ENCODE measurements at regions not wholly inside any gene's neighbourhood (a gene's known extent, or its start where the extent isn't known, plus 50 kb on each side); places are given as distances from the start of the nearest gene placed in this dataset.

GRCh38 chr11:38543986-38544385 lies 1946.0 kb upstream of the RAG2 start:
- no peak for TF ChIP-seq BHLHE40 (IDR thresholded peaks at IDR 0.05; ENCODE audit: low read depth, low read length)
- no peak for TF ChIP-seq ZNF302 (CRISPR knock-in tag; IDR thresholded peaks at IDR 0.05)
- no peak for TF ChIP-seq PHF8 (IDR thresholded peaks at IDR 0.05; ENCODE audit: borderline replicate concordance, low read depth)
- TF ChIP-seq E2F6 (IDR thresholded peaks at IDR 0.05; ENCODE audit: borderline replicate concordance, low read depth): no peak
- no peak for TF ChIP-seq HOXB13 (CRISPR knock-in tag; IDR thresholded peaks at IDR 0.05; ENCODE audit: low read depth)
- no peak for TF ChIP-seq ZC3H11A (IDR thresholded peaks at IDR 0.05)
- TF ChIP-seq GATA3 (IDR thresholded peaks at IDR 0.05; ENCODE audit: borderline replicate concordance): no peak
- TF ChIP-seq ZFP36 (IDR thresholded peaks at IDR 0.05; ENCODE audit: borderline replicate concordance, partially characterized antibody): no peak
- TF ChIP-seq CHD4 (IDR thresholded peaks at IDR 0.05; ENCODE audit: borderline replicate concordance): no peak
- TF ChIP-seq JUN (IDR thresholded peaks at IDR 0.05): no peak
- Histone ChIP-seq H3K27ac (no peak overlapping the region), H3K4me3 (no peak overlapping the region), H3K4me2 (no peak overlapping the region), H3K9me3 (no peaks in the 10 kb centered on the region), H3K4me1 (no peaks in the 10 kb centered on the region)
- 2% methylated on average over 3 of the region's 3 CpGs for WGBS (ENCODE audit: missing lambda C conversion rate)
- ChIA-PET POLR2A (no interaction called here), CTCF (no interaction called here)
- FAIRE-seq: no peak
- no peak for ATAC-seq
- no peak for DNase-seq (ENCODE audit: low read depth in 1 of 2, low spot score in 1 of 2)

- no peak overlapping the region for H3K27ac ChIP-seq
- H3K9me3 ChIP-seq: no peaks in the 10 kb centered on the region
- TF ChIP-seq RNF2 (IDR thresholded peaks at IDR 0.05; ENCODE audit: borderline replicate concordance, low read depth) (no peak), E2F6 (IDR thresholded peaks at IDR 0.05; ENCODE audit: borderline replicate concordance, low read depth) (no peak), ZC3H11A (IDR thresholded peaks at IDR 0.05) (no peak), JUNB (IDR thresholded peaks at IDR 0.05) (no peak), HOXA7 (CRISPR knock-in tag; IDR thresholded peaks at IDR 0.05) (no peak), CHD2 (IDR thresholded peaks at IDR 0.05; ENCODE audit: low read length, partially characterized antibody) (no peak), SREBF2 (IDR thresholded peaks at IDR 0.05) (no peak), CEBPB (IDR thresholded peaks at IDR 0.05) (no peak), SMC3 (IDR thresholded peaks at IDR 0.05) (no peak), NR3C1 (IDR thresholded peaks at IDR 0.05) (no peak), HMGXB4 (CRISPR knock-in tag; IDR thresholded peaks at IDR 0.05; ENCODE audit: borderline replicate concordance) (no peak), HOXB5 (CRISPR knock-in tag; IDR thresholded peaks at IDR 0.05) (no peak), USF2 (IDR thresholded peaks at IDR 0.05) (no peak), NPAS2 (CRISPR knock-in tag; IDR thresholded peaks at IDR 0.05; ENCODE audit: borderline replicate concordance) (no peak), CHD4 (IDR thresholded peaks at IDR 0.05; ENCODE audit: borderline replicate concordance) (no peak), ZFP36 (IDR thresholded peaks at IDR 0.05; ENCODE audit: borderline replicate concordance, partially characterized antibody) (no peak), HOXB13 (CRISPR knock-in tag; IDR thresholded peaks at IDR 0.05; ENCODE audit: low read depth) (no peak)
- FAIRE-seq: no peak
- ChIA-PET CTCF (no interaction called here), POLR2A (no interaction called here)
- no peak overlapping the region for H3K4me3 ChIP-seq
- H3K4me2 ChIP-seq: no peak overlapping the region
- DNase-seq (ENCODE audit: low read depth in 1 of 2, low spot score in 1 of 2): no peak
- no peaks in the 10 kb centered on the region for H3K4me1 ChIP-seq
- ATAC-seq: no peak
- WGBS (ENCODE audit: missing lambda C conversion rate): 6% methylated on average over 1 of the region's 1 CpG
Measured at GRCh38 chr11:38543311-38543710, 1945.3 kb upstream of the RAG2 start.
